ENCODE measurements at regions not wholly inside any gene's neighbourhood (a gene's known extent, or its start where the extent isn't known, plus 50 kb on each side); places are given as distances from the start of the nearest gene placed in this dataset.

GRCh38 chr16:5820472-5820871 is 722.9 kb upstream of the EEF2KMT start:
- H3K9me3 ChIP-seq (ENCODE audit: control insufficient read depth in 2 of 2, insufficient read depth in 1 of 2, low read depth in 1 of 2, low read length in 1 of 2), result no peaks in the 10 kb centered on the region
- no peaks in the 10 kb centered on the region for H3K4me1 ChIP-seq (ENCODE audit: control insufficient read depth in 3 of 3, insufficient read depth in 2 of 3, low read depth in 1 of 3, low read length in 2 of 3)
- H3K27me3 ChIP-seq (ENCODE audit: control insufficient read depth in 3 of 3, insufficient read depth in 3 of 3, low read length in 3 of 3), result no peaks in the 10 kb centered on the region
- DNase-seq (no peak), FAIRE-seq (no peak)
- H3K36me3 ChIP-seq (ENCODE audit: control insufficient read depth in 3 of 3, insufficient read depth in 2 of 3, low read depth in 1 of 3, low read length in 3 of 3), result no peaks in the 10 kb centered on the region
- no peak overlapping the region for H3K4me3 ChIP-seq (ENCODE audit: low read depth in 1 of 3, low read length in 3 of 3)
- no peak overlapping the region for H3K27ac ChIP-seq (ENCODE audit: low read depth in 1 of 3, low read length in 2 of 3)
- 82 to 85% (median 83%) methylated on average over 13 of the region's 13 CpGs for WGBS, 3 donors

GRCh38 chr16:5815570-5816237 is 718.1 kb upstream of the EEF2KMT start:
- Histone ChIP-seq H3K4me1 (ENCODE audit: control insufficient read depth in 3 of 3, insufficient read depth in 2 of 3, low read depth in 1 of 3, low read length in 2 of 3) (no peaks in the 10 kb centered on the region), H3K4me3 (ENCODE audit: low read depth in 1 of 3, low read length in 3 of 3) (no peak overlapping the region), H3K9me3 (ENCODE audit: control insufficient read depth in 2 of 2, insufficient read depth in 1 of 2, low read depth in 1 of 2, low read length in 1 of 2) (no peaks in the 10 kb centered on the region), H3K27me3 (ENCODE audit: control insufficient read depth in 3 of 3, insufficient read depth in 3 of 3, low read length in 3 of 3) (no peaks in the 10 kb centered on the region), H3K36me3 (ENCODE audit: control insufficient read depth in 3 of 3, insufficient read depth in 2 of 3, low read depth in 1 of 3, low read length in 3 of 3) (no peaks in the 10 kb centered on the region), H3K27ac (ENCODE audit: low read depth in 1 of 3, low read length in 2 of 3) (no peak overlapping the region)
- WGBS, 3 donors, result 69 to 76% (median 71%) methylated on average over 6 of the region's 6 CpGs
- DNase-seq (no peak), FAIRE-seq (no peak)

- DNase-seq, result no peak
- H3K27me3 ChIP-seq (ENCODE audit: control insufficient read depth in 3 of 3, insufficient read depth in 3 of 3, low read length in 3 of 3), result no peaks in the 10 kb centered on the region
- no peaks in the 10 kb centered on the region for H3K36me3 ChIP-seq (ENCODE audit: control insufficient read depth in 3 of 3, insufficient read depth in 2 of 3, low read depth in 1 of 3, low read length in 3 of 3)
- H3K4me3 ChIP-seq (ENCODE audit: low read depth in 1 of 3, low read length in 3 of 3), result no peak overlapping the region
- H3K27ac ChIP-seq (ENCODE audit: low read depth in 1 of 3, low read length in 2 of 3), result no peak overlapping the region
- H3K4me1 ChIP-seq (ENCODE audit: control insufficient read depth in 3 of 3, insufficient read depth in 2 of 3, low read depth in 1 of 3, low read length in 2 of 3), result no peaks in the 10 kb centered on the region
- no peak for FAIRE-seq
- WGBS, 3 donors, result 90 to 94% (median 91%) methylated on average over 8 of the region's 8 CpGs
- no peaks in the 10 kb centered on the region for H3K9me3 ChIP-seq (ENCODE audit: control insufficient read depth in 2 of 2, insufficient read depth in 1 of 2, low read depth in 1 of 2, low read length in 1 of 2)
These were observed 703.8 kb upstream of the EEF2KMT start for GRCh38 chr16:5801396-5801795.

GRCh38 chr16:5793556-5793955 is 696.0 kb upstream of the EEF2KMT start:
- DNase-seq (no peak), FAIRE-seq (no peak)
- H3K4me1 ChIP-seq (ENCODE audit: control insufficient read depth in 3 of 3, insufficient read depth in 2 of 3, low read depth in 1 of 3, low read length in 2 of 3), result no peaks in the 10 kb centered on the region
- H3K9me3 ChIP-seq (ENCODE audit: control insufficient read depth in 2 of 2, insufficient read depth in 1 of 2, low read depth in 1 of 2, low read length in 1 of 2), result no peaks in the 10 kb centered on the region
- H3K4me3 ChIP-seq (ENCODE audit: low read depth in 1 of 3, low read length in 3 of 3), result no peak overlapping the region
- no peak overlapping the region for H3K27ac ChIP-seq (ENCODE audit: low read depth in 1 of 3, low read length in 2 of 3)
- WGBS, 3 donors, result 73 to 78% (median 76%) methylated on average over 5 of the region's 5 CpGs
- no peaks in the 10 kb centered on the region for H3K27me3 ChIP-seq (ENCODE audit: control insufficient read depth in 3 of 3, insufficient read depth in 3 of 3, low read length in 3 of 3)
- no peaks in the 10 kb centered on the region for H3K36me3 ChIP-seq (ENCODE audit: control insufficient read depth in 3 of 3, insufficient read depth in 2 of 3, low read depth in 1 of 3, low read length in 3 of 3)

GRCh38 chr16:5791011-5791657 is 693.5 kb upstream of the EEF2KMT start:
- no peaks in the 10 kb centered on the region for H3K9me3 ChIP-seq (ENCODE audit: control insufficient read depth in 2 of 2, insufficient read depth in 1 of 2, low read depth in 1 of 2, low read length in 1 of 2)
- no peak for FAIRE-seq
- DNase-seq, result no peak

GRCh38 chr16:5790512-5790911 is 692.9 kb upstream of the EEF2KMT start:
- H3K27me3 ChIP-seq (ENCODE audit: control insufficient read depth in 3 of 3, insufficient read depth in 3 of 3, low read length in 3 of 3), result no peaks in the 10 kb centered on the region
- H3K4me3 ChIP-seq (ENCODE audit: low read depth in 1 of 3, low read length in 3 of 3), result no peak overlapping the region
- H3K36me3 ChIP-seq (ENCODE audit: control insufficient read depth in 3 of 3, insufficient read depth in 2 of 3, low read depth in 1 of 3, low read length in 3 of 3), result no peaks in the 10 kb centered on the region
- no peak for FAIRE-seq
- H3K27ac ChIP-seq (ENCODE audit: low read depth in 1 of 3, low read length in 2 of 3), result no peak overlapping the region
- H3K4me1 ChIP-seq (ENCODE audit: control insufficient read depth in 3 of 3, insufficient read depth in 2 of 3, low read depth in 1 of 3, low read length in 2 of 3), result no peaks in the 10 kb centered on the region
- WGBS, 3 donors, result 55 to 63% (median 59%) methylated on average over 4 of the region's 4 CpGs
- no peaks in the 10 kb centered on the region for H3K9me3 ChIP-seq (ENCODE audit: control insufficient read depth in 2 of 2, insufficient read depth in 1 of 2, low read depth in 1 of 2, low read length in 1 of 2)
- DNase-seq, result no peak

More at GRCh38 chr16:5791011-5791657, 693.5 kb upstream of the EEF2KMT start:
- 33 to 59% (median 45%) methylated on average over 8 of the region's 8 CpGs for WGBS, 3 donors
- Histone ChIP-seq H3K27ac (ENCODE audit: low read depth in 1 of 3, low read length in 2 of 3) (no peak overlapping the region), H3K27me3 (ENCODE audit: control insufficient read depth in 3 of 3, insufficient read depth in 3 of 3, low read length in 3 of 3) (no peaks in the 10 kb centered on the region), H3K4me1 (ENCODE audit: control insufficient read depth in 3 of 3, insufficient read depth in 2 of 3, low read depth in 1 of 3, low read length in 2 of 3) (no peaks in the 10 kb centered on the region), H3K36me3 (ENCODE audit: control insufficient read depth in 3 of 3, insufficient read depth in 2 of 3, low read depth in 1 of 3, low read length in 3 of 3) (no peaks in the 10 kb centered on the region), H3K4me3 (ENCODE audit: low read depth in 1 of 3, low read length in 3 of 3) (no peak overlapping the region)

- Histone ChIP-seq H3K36me3 (ENCODE audit: control insufficient read depth in 3 of 3, insufficient read depth in 2 of 3, low read depth in 1 of 3, low read length in 3 of 3) (no peaks in the 10 kb centered on the region), H3K9me3 (ENCODE audit: control insufficient read depth in 2 of 2, insufficient read depth in 1 of 2, low read depth in 1 of 2, low read length in 1 of 2) (no peaks in the 10 kb centered on the region), H3K27me3 (ENCODE audit: control insufficient read depth in 3 of 3, insufficient read depth in 3 of 3, low read length in 3 of 3) (no peaks in the 10 kb centered on the region), H3K4me1 (ENCODE audit: control insufficient read depth in 3 of 3, insufficient read depth in 2 of 3, low read depth in 1 of 3, low read length in 2 of 3) (no peaks in the 10 kb centered on the region), H3K27ac (ENCODE audit: low read depth in 1 of 3, low read length in 2 of 3) (no peak overlapping the region), H3K4me3 (ENCODE audit: low read depth in 1 of 3, low read length in 3 of 3) (no peak overlapping the region)
- WGBS, 3 donors, result 78 to 84% (median 80%) methylated on average over 2 of the region's 2 CpGs
- FAIRE-seq, result no peak
- no peak for DNase-seq
These were observed 691.4 kb upstream of the EEF2KMT start for GRCh38 chr16:5789033-5789432.

GRCh38 chr16:5781436-5781835 is 683.8 kb upstream of the EEF2KMT start:
- Histone ChIP-seq H3K27me3 (ENCODE audit: control insufficient read depth in 3 of 3, insufficient read depth in 3 of 3, low read length in 3 of 3) (no peaks in the 10 kb centered on the region), H3K4me1 (ENCODE audit: control insufficient read depth in 3 of 3, insufficient read depth in 2 of 3, low read depth in 1 of 3, low read length in 2 of 3) (no peaks in the 10 kb centered on the region), H3K9me3 (ENCODE audit: control insufficient read depth in 2 of 2, insufficient read depth in 1 of 2, low read depth in 1 of 2, low read length in 1 of 2) (no peaks in the 10 kb centered on the region), H3K4me3 (ENCODE audit: low read depth in 1 of 3, low read length in 3 of 3) (no peak overlapping the region), H3K36me3 (ENCODE audit: control insufficient read depth in 3 of 3, insufficient read depth in 2 of 3, low read depth in 1 of 3, low read length in 3 of 3) (no peaks in the 10 kb centered on the region), H3K27ac (ENCODE audit: low read depth in 1 of 3, low read length in 2 of 3) (no peak overlapping the region)
- DNase-seq, result no peak
- WGBS, 3 donors, result 89 to 92% (median 90%) methylated on average over 4 of the region's 4 CpGs
- FAIRE-seq, result no peak

- Histone ChIP-seq H3K27me3 (ENCODE audit: control insufficient read depth in 3 of 3, insufficient read depth in 3 of 3, low read length in 3 of 3) (no peaks in the 10 kb centered on the region), H3K4me1 (ENCODE audit: control insufficient read depth in 3 of 3, insufficient read depth in 2 of 3, low read depth in 1 of 3, low read length in 2 of 3) (no peaks in the 10 kb centered on the region), H3K27ac (ENCODE audit: low read depth in 1 of 3, low read length in 2 of 3) (no peak overlapping the region), H3K9me3 (ENCODE audit: control insufficient read depth in 2 of 2, insufficient read depth in 1 of 2, low read depth in 1 of 2, low read length in 1 of 2) (no peaks in the 10 kb centered on the region), H3K4me3 (ENCODE audit: low read depth in 1 of 3, low read length in 3 of 3) (no peak overlapping the region), H3K36me3 (ENCODE audit: control insufficient read depth in 3 of 3, insufficient read depth in 2 of 3, low read depth in 1 of 3, low read length in 3 of 3) (no peaks in the 10 kb centered on the region)
- DNase-seq (no peak), FAIRE-seq (no peak)
- WGBS, 3 donors, result 52 to 74% (median 54%) methylated on average over 2 of the region's 2 CpGs
These were observed 679.3 kb upstream of the EEF2KMT start for GRCh38 chr16:5776876-5777275.

Data from small intestine (tissue), 7 donors.